ENCODE measurements at regions not wholly inside any gene's neighbourhood (a gene's known extent, or its start where the extent isn't known, plus 50 kb on each side); places are given as distances from the start of the nearest gene placed in this dataset.
"Not testable (repeated sequence)": the region's sequence is repeated elsewhere in the genome, so short reads cannot be mapped to it uniquely, and the experiment has no call there.

GRCh38 chr13:97736436-97736835 is 217.0 kb upstream of the IPO5 start:
- no peak for DNase-seq

DNA sequence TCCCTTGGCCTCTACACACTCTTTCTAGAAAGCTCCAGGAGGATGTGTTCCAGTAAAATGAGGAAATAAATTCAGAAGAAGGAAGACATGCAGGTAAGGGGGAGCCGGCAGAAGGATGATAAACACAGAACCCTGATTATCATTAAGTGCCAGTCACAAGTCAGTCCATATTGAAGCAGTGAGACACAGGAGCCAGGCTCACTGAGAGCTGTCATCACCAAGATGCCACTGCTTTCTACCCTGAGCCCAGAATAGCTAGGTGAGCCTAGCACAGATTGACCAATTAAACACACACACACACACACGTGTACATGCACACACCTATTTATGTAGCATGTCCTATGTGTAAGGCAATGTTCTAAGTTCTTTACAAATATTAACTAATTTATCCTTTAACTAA is 211.4 kb upstream of the IPO5 start:
- no peak for DNase-seq

- DNase-seq, result no peak
These were observed 209.5 kb upstream of the IPO5 start for GRCh38 chr13:97743938-97744337.

DNA sequence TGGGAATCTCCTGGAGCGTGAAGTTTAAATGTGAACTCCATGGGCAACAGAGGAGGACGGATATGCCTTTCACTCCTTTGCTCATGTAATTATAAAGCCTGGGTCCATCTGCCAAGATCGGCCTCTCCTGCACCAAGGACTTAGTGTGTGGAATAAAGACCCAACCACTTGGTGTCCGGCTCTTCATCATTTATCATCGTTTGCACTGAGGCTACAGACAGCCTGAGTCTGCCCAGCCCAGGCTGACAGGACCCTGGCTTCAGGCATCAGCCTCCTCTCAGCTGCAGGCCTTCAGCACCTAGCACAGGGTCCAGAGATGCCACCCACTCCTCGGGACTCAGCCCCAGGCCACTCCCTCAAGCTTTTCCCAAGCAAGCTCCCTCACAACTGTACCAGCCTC is 206.8 kb upstream of the IPO5 start:
- no peak for DNase-seq

DNA sequence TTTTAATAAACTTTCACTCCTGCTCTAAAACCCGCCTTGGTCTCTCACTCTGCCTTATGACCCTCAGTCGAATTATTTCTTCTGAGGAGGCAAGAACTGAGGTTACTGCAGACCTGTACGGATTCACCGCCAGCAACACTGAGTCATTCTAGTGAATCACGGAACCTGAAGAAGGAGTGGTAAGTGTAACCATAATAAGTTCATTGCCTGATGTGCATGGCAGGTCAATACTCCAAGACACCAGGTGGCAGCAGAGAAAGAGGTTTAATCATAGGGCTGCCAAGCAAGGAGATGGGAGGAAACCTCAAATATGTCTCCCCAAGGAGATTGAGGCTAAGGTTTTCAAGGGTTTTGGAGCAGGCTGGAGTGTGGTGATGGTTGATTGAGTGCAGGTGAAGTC is 204.3 kb upstream of the IPO5 start:
- DNase-seq, result no peak

GRCh38 chr13:97751477-97751876 is 202.0 kb upstream of the IPO5 start:
- DNase-seq, result no peak

GRCh38 chr13:97752961-97753668 is 200.4 kb upstream of the IPO5 start:
- no peak for DNase-seq

- DNase-seq, result no peak
These were observed 199.4 kb upstream of the IPO5 start for GRCh38 chr13:97753942-97754670.

- no peak for DNase-seq
These were observed 195.7 kb upstream of the IPO5 start for GRCh38 chr13:97757807-97758206.

DNA sequence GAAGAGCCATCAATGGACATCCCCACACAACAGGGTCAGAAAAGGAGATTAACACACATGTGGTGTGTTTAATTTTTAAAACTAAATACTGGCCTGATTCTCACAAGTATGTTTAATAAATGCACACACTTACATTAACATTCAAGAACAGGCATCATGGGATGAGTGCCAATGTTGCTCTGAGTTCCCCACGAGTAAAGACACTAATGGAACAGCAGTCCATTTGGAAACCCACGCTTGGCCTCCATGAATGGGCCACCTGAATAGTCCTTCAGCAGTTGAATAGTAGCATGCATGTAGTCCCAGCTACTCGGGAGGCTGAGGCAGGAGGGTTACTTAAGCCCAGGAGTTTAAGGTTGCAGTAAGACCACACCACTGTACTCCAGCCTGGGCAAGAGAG is 195.2 kb upstream of the IPO5 start:
- DNase-seq, result no peak

DNA sequence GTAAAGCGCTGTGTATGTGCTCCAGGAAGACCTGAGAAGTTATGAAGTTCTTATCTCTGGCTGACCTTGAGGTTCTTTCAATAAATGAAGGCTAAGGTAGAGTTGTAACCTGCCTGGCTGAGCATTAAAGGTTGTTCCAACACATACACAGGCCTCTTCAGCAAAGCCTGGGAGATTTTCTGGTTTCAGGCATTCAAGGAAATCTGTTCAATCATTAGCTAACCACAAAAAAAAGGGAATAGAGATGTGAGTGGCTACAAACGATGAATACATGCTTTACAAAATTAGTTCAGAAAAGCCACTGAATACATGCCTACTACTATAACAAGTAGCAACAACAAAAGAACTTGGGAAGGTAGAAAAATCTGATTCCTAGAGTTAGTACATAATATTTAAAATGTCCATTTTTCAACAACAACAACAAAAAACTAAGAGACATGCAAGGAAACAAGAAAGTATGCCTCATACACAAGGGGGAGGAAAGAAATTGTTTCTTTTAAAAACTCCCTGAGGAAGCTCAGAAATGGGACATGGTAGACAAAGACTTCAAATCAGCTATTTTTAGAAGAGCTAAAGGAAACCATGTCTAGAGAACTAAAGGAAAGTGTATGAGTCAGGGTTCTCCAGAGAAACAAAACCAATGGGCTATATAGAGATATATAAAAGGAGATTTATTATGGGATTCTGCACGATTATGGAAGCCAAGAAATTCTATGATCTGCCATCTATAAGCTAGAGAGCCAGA is 191.5 kb upstream of the IPO5 start:
- no peak for DNase-seq

GRCh38 chr13:97766749-97767148 is 186.7 kb upstream of the IPO5 start:
- DNase-seq, result no peak

DNA sequence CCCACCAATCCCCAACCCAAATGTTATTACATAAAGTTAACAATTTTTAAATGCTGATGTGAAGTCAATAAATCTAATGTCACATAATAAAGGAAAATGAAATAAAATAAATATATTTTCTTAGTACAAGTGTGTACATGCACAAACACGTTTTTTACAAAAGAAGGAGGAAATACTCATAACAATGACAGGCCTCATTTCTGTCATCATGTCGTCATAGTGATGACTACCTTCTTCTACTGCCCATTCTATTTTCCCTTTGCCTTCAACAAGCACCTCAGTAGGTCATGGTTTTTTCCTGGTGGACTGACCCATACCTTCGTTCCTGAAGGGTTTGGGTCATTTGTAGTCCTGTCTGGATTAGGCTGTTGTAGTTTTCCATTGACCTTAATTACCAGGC is 185.3 kb upstream of the IPO5 start:
- DNase-seq, result no peak

- not testable (repeated sequence) for DNase-seq
These were observed 183.2 kb upstream of the IPO5 start for GRCh38 chr13:97770231-97770630.

DNA sequence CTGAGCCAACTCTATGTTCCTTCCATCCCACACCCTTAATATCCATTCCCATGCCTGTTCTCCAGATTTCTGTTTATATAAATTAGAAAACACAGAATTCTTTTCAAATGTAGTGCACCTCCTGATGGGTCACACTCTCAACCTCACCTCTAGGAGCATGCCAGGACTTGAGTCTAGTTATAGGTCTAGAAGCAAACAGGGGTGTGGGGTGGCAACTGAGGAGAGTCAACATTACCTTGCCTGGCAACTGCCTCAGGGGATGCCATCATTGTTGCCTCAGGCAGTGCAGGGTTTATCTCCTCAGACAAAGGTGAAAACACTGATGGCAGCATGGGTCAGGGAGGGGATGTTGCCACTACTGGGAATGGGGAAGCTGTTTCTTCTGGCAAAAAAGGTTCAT is 181.0 kb upstream of the IPO5 start:
- not testable (repeated sequence) for DNase-seq

DNA sequence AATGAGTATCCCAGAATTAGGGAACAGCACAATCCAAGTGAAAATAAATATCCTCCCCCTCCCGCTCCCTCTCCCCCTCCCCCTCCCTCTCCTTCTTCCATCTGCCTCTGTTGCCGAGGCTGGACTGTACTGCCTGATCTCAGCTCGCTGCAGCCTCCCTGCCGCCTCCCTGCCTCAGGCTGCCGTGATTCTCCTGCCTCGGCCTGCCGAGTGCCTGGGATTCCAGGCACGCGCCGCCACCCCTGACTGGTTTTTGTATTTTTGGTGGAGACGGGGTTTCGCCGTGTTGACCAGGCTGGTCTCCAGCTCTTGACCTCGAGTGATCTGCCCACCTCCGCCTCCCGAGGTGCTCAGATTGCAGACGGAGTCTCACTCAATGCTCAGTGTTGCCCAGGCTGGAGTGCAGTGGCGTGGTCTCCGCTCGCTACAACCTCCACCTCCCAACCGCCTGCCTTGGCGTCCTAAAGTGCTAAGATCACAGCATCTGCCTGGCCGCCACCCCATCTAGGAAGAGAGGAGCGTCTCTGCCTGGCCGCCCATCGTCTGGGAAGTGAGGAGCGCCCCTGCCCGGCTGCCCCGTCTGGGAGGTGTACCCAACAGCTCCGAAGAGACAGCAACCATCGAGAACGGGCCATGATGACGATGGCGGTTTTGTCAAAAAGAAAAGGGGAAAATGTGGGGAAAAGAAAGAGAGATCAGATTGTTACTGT is 178.9 kb upstream of the IPO5 start:
- not testable (repeated sequence) for DNase-seq

- no peak for DNase-seq
These were observed 173.0 kb upstream of the IPO5 start for GRCh38 chr13:97780486-97780885.

- no peak for DNase-seq
These were observed 171.6 kb upstream of the IPO5 start for GRCh38 chr13:97781891-97782305.

GRCh38 chr13:97786510-97786909 is 167.0 kb upstream of the IPO5 start:
- DNase-seq, result no peak

GRCh38 chr13:97797553-97797952 is 155.9 kb upstream of the IPO5 start:
- DNase-seq, result no peak

DNA sequence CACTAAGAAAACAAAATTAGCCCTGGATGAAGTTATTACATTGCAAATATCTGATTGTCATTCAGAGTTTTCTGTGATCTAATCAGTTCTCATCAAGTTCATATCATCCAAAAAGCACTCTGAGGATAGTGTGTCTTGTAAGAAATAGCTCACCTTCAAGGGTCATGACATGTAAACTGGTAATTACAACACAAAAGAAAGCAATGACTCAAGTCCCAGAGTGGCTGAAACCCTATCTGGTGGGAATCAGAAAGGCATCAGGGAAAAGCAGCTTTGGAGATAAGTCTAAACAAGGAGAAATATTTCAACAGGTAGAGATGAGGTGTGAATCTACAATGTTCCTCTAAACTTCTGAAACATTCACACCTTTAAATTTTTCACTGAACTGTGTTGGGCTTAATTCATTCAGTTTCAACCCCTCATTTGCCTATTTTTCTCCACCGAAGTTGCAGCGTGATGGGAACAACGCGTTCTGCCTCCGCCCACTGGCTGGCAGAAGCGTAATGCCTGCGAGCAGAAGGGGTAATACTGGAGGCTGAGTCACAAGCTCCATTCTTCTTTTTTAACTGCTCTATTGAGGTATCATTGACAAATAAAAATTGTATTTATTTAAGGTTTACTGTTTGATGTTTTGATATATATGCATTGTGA is 155.2 kb upstream of the IPO5 start:
- no peak for DNase-seq

DNA sequence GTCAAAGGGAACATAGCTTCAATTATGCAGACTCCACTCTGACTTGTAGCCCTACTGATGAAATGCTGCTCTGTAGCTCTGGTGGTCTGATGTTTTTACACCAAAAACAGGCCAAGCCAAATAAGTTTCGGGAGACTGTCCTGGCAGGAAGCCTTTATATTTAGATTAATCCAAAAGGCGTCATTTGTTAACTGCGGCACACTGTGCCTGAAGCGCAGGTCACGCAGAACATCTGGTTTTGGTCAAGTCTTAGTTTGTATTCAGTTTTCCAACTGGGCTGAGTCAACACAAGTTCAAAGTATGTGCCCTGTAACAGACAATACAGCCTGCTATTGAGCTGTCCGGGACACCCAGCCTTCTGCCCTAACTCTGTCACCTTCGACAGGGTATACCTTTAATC is 154.6 kb upstream of the IPO5 start:
- no peak for DNase-seq

GRCh38 chr13:97802213-97802612 is 151.3 kb upstream of the IPO5 start:
- DNase-seq, result no peak

Measured in NCI-H2029 (cell line).